Activated naive CD4-positive, alpha-beta T cell treated with anti-CD3 and anti-CD28 coated beads, Interleukin-2, amount 50 U/mL, for 72 hours (primary cell): ENCODE measurements at regions not wholly inside any gene's neighbourhood (a gene's known extent, or its start where the extent isn't known, plus 50 kb on each side); places are given as distances from the start of the nearest gene placed in this dataset.
"Not testable (repeated sequence)": the region's sequence is repeated elsewhere in the genome, so short reads cannot be mapped to it uniquely, and the experiment has no call there.

ENCODE experiments used
- ATAC-seq, 2 donors: fragments of 150-1000 bp; cut with Tn5 transposase; 2 replicates each; pipeline ENCODE4 v1.10.0; 2021; ENCODE audit warnings: mild to moderate bottlenecking in 2 of 2, moderate library complexity in 2 of 2
- DNase-seq, 2 donors: peaks; one replicate each; pipeline ENCODE4 v3.0.0; 2021 to 2022; ENCODE audit warnings: low spot score in 2 of 2
- H3K27ac Mint-ChIP-seq, 2 donors: one replicate each; pipeline ENCODE4 v1.8.0; 2022; ENCODE audit warnings: mild to moderate bottlenecking in 2 of 2, mixed read lengths in 2 of 2
- H3K36me3 Mint-ChIP-seq, 2 donors: one replicate each; pipeline ENCODE4 v1.8.0; 2022; ENCODE audit warnings: mixed read lengths in 2 of 2
- H3K9me3 Mint-ChIP-seq, 2 donors: one replicate each; pipeline ENCODE4 v1.8.0; 2022; ENCODE audit warnings: mixed read lengths in 2 of 2

- Mint-ChIP-seq H3K36me3 (no peaks in the 10 kb centered on the region), H3K27ac (no peak overlapping the region), H3K9me3 (peaks cover 10 to 15% of the 10 kb centered on the region in 2 donors)
- DNase-seq, result no peak
- ATAC-seq, result no peak
Observed at GRCh38 chr13:57865600-57866294, 234.2 kb downstream of the PCDH17 start.

DNA sequence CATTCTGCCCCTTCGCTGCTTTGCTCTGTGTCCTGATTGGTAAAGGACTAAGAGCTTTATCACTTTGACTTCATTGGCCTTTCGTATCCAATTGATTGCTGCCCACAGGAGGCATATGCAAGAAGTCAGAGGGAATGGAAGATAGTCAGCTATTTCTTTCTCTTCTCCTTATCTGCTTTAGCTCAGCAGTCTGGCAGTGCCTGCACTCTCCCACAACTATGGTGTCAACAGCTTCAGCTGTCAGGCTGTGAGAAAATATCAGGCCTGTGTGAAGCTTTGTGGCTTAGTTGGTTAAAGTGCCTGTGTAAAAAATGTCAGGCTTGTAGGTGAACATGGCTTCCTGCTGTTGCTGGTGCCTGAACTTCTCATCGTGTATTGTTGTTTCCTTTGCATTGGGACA, 243.0 kb downstream of the PCDH17 start:
- no peak for DNase-seq
- Mint-ChIP-seq H3K36me3 (no peaks in the 10 kb centered on the region), H3K9me3 (peaks cover 12 to 20% of the 10 kb centered on the region in 2 donors), H3K27ac (no peak overlapping the region)
- ATAC-seq, result no peak

DNA sequence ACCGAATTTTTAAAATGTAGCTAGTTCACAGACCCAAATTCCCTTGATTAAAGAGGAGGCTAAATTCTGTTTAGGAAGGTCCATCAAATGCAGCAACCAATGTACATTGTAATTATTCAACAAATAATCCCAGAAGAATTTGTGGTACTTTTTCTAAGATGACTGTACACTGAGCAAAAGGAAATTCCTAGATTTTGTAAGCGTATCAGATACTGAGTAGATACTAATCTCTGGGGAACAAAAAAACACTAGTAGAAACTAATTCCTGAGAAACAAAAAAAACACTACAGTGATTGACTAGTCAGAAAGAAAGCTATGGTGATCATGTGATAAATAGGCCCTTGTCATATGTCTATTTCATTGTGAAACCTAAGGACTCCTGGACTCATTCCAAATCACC, 246.1 kb downstream of the PCDH17 start:
- Mint-ChIP-seq H3K27ac (no peak overlapping the region), H3K9me3 (peaks cover 4 to 19% of the 10 kb centered on the region in 2 donors), H3K36me3 (no peaks in the 10 kb centered on the region)
- ATAC-seq, result no peak
- no peak for DNase-seq

DNA sequence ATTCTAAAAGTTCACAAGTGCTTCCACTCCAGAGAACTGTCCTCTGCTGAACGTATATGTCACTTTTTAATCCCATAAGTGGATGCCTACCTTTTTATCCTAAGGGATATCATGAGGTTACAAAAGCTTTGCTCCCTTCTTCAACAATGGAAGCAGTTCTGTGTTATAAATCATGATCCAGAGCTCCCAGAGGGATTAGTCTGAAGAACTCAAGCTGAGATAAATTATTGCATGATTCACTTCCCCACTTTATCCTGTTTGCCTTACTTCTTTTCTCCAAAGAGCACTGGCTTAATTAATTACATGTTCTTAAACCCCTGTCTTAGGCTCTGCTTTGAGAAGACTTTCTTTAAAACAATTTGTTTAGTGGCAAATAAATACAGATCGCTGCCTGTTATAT, 246.7 kb downstream of the PCDH17 start:
- no peaks in the 10 kb centered on the region for H3K36me3 Mint-ChIP-seq
- ATAC-seq (no peak), DNase-seq (no peak)
- peaks cover 4 to 19% of the 10 kb centered on the region in 2 donors for H3K9me3 Mint-ChIP-seq
- no peak overlapping the region for H3K27ac Mint-ChIP-seq

DNA sequence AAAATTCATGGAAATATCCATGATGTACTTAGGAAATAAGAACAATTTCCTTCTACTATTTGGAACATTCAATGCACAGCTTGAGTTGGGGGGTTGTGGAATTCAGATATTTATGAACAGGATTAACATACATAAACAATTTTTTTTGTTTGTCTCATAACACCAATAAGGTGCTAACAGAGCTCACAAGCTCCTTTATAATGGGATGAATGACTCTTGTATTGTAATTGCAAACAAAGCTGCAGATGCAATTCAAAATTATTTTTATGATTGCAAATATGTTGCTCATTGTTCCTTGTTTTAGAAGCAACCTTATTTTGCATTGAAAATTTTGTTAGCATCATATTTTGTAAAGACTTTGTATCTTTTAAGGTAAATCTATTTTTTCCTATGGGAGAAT, 265.7 kb downstream of the PCDH17 start:
- H3K27ac Mint-ChIP-seq, result no peak overlapping the region
- DNase-seq (no peak), ATAC-seq (no peak)
- H3K36me3 Mint-ChIP-seq, result no peaks in the 10 kb centered on the region
- peaks cover 10 to 22% of the 10 kb centered on the region in 2 donors for H3K9me3 Mint-ChIP-seq

DNA sequence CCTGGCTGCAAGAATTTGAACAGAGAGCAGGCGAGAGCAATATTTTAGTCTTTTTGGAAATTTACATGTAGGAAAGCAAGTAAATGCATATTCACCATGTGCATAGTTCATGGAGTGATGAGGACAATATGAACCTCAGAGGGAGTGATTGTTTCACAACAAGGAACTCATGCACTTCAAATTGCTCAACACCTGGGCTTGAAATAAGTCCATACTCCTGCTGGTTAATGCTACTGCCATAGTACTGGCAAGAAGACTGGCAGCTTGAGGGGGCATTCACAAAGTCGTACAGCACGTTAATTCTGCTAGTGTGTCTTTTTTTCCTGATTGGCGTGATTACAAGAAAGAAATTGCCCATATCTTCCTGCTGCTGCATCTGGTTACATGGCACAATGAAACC, 267.6 kb downstream of the PCDH17 start:
- Mint-ChIP-seq H3K36me3 (no peaks in the 10 kb centered on the region), H3K27ac (no peak overlapping the region), H3K9me3 (peaks cover 16 to 22% of the 10 kb centered on the region in 2 donors)
- no peak for DNase-seq
- ATAC-seq, result no peak

- DNase-seq, H3K9me3 Mint-ChIP-seq, H3K27ac Mint-ChIP-seq, ATAC-seq, H3K36me3 Mint-ChIP-seq: not testable (repeated sequence)
Observed at GRCh38 chr13:57909833-57910232, 278.3 kb downstream of the PCDH17 start.

DNA sequence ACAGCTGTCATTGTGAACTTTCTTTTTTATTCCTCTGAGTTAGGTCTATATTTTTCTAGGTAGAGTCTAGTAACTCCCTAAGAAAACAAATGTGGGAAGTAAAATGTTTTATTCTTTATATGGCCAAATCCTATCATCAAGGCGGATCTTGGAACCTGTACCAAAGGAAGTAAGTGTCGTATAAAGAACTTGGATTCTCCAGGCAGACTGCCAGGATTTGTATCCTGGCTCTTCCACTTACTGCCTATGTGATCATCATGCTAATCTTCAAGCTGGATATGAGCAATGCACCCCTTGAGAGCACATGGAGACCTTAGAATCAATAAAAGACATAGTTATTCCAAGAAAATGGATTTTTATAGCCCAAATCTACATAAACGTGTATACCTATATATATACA, 286.5 kb downstream of the PCDH17 start:
- ATAC-seq (no peak), DNase-seq (no peak)
- Mint-ChIP-seq H3K36me3 (no peaks in the 10 kb centered on the region), H3K27ac (no peak overlapping the region), H3K9me3 (peaks cover 4 to 14% of the 10 kb centered on the region in 2 donors)

DNA sequence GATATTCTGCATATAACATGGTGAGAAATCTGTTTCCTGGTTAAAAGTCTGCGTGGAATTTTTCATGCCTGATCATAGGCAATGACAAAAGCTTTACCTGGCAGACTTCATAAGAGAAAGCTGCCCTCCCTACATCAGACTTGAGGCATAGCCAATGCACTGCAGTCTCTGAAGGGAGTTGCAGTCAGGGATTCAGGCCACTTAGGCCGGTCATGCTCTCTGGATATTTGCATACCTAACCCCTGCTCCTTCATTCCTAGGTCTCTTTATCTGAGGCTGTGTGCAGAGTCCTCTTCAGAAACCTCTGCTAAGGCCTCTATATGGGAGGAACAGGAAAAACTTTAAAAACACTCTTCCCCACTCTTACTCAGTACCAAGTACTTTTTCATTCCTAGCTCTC, 287.4 kb downstream of the PCDH17 start:
- Mint-ChIP-seq H3K9me3 (peaks cover 4 to 14% of the 10 kb centered on the region in 2 donors), H3K27ac (no peak overlapping the region), H3K36me3 (no peaks in the 10 kb centered on the region)
- no peak for ATAC-seq
- no peak for DNase-seq

DNA sequence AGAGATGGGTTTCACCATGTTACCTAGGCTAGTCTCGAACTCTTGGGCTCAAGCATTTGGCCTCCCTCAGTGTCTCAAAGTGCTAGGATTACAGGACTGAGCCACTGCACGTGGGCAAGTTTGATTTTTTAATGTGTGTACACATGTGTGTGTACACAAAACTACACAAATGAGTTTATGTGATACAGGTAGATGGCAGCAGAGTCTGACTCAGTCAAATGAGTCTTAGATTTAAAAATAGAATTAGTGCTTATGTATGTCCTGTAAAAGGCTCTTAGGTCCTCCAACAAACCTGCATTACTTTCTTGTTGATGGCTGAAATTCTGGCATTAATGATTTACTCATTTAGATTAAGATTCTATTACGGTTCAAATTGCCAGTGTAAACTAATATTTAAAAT, 293.7 kb downstream of the PCDH17 start:
- Mint-ChIP-seq H3K27ac (no peak overlapping the region), H3K36me3 (no peaks in the 10 kb centered on the region), H3K9me3 (peaks cover 5 to 7% of the 10 kb centered on the region in 2 donors)
- DNase-seq (no peak), ATAC-seq (no peak)

DNA sequence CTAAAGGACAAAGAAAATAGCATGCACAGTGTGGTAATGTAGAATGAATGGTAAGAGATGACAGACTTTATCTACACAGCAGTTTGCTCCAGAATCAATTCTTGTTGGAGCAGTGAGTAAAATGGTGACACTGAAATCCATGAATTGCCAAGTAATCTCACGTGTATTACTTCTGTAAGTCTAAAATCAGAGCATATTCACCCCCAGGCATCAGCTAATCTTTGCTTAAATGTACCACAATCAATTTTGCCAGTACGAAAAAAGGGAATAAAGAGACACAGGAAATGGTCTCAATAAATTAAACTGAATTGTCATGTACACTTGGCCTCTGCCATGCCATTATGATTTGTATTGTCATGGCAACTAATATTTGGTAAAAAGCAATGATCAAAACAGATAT, 294.2 kb downstream of the PCDH17 start:
- H3K9me3 Mint-ChIP-seq, result peaks cover 2 to 5% of the 10 kb centered on the region in 2 donors
- no peak for ATAC-seq
- no peak for DNase-seq
- no peak overlapping the region for H3K27ac Mint-ChIP-seq
- H3K36me3 Mint-ChIP-seq, result no peaks in the 10 kb centered on the region

GRCh38 chr13:57932061-57932460, 300.5 kb downstream of the PCDH17 start:
- Mint-ChIP-seq H3K9me3 (peaks cover 11 to 12% of the 10 kb centered on the region in 2 donors), H3K36me3 (no peaks in the 10 kb centered on the region), H3K27ac (no peak overlapping the region)
- ATAC-seq, result no peak
- no peak for DNase-seq

DNA sequence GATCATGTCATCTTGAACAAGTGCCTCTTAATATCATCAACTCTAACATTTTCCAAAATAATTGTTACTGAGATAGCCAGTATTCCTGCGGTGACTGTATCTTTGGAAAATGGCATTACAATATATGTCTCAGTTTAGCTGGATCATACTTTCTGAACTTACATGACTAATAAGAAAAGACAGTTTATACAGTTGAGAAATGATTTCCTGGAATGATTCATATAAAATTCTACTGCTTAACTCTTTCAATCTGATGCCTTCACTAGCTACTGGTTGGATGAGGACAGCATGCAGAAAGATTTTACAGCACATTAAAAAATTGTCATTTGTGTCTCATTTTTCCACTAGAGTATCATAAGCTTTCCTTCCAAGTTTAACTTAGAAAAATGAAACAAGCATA, 302.1 kb downstream of the PCDH17 start:
- H3K9me3 Mint-ChIP-seq, result peaks cover 8 to 11% of the 10 kb centered on the region in 2 donors
- DNase-seq, result no peak
- H3K36me3 Mint-ChIP-seq, result no peaks in the 10 kb centered on the region
- ATAC-seq, result no peak
- no peak overlapping the region for H3K27ac Mint-ChIP-seq

- no peaks in the 10 kb centered on the region for H3K36me3 Mint-ChIP-seq
- no peak for ATAC-seq
- H3K9me3 Mint-ChIP-seq, result peaks cover 8 to 15% of the 10 kb centered on the region in 2 donors
- no peak for DNase-seq
- H3K27ac Mint-ChIP-seq, result no peak overlapping the region
Observed at GRCh38 chr13:57935965-57936364, 304.4 kb downstream of the PCDH17 start.

DNA sequence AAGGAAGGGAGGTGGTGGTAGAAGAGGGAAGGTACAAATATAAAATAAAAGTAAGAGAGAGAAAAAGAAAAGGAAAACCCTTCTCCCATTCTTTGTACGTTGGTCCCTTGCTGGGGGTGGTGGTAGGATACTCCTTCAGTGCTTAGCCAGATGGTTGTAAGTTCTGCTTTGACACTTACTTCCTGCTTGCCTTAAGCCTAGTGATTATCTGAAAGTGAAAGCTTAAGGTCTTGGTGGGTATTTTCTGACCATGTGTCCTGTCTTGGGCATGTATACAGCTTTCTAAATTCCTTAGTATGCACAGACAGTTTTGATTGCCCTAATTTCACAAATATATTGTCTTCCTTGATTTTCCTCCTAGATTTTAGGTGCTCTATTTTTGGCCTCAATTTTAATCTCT, 314.8 kb downstream of the PCDH17 start:
- ATAC-seq, result no peak
- DNase-seq, result no peak
- H3K36me3 Mint-ChIP-seq, result peaks cover 0 to 7% of the 10 kb centered on the region in 2 donors
- peaks cover 22 to 30% of the 10 kb centered on the region in 2 donors for H3K9me3 Mint-ChIP-seq
- H3K27ac Mint-ChIP-seq, result no peak overlapping the region

DNA sequence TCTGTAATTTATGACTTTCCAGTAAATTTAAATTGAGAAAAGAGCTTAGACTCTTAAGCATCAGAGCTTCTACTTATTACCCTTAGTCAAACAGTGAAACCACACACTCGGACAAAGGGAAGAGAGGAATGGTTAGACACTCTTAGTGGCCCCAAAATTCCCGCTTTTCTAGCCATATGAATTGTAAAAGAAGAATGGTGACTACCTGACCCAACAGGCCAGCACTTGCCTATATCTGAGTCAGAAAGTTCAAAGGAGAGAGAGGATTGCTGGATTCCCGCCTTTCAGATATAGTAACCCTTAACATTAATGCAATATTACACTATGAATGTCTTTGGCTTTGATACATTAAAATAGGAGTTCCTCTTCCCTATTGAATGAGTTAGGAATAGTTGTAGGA, 317.3 kb downstream of the PCDH17 start:
- Mint-ChIP-seq H3K9me3 (peaks cover 25 to 35% of the 10 kb centered on the region in 2 donors), H3K27ac (no peak overlapping the region), H3K36me3 (peaks cover 6 to 19% of the 10 kb centered on the region in 2 donors)
- DNase-seq (no peak), ATAC-seq (no peak)

GRCh38 chr13:57969951-57970350, 338.4 kb downstream of the PCDH17 start:
- DNase-seq (no peak), ATAC-seq (no peak)
- no peaks in the 10 kb centered on the region for H3K36me3 Mint-ChIP-seq
- H3K27ac Mint-ChIP-seq, result no peak overlapping the region
- H3K9me3 Mint-ChIP-seq, result peaks cover 24 to 43% of the 10 kb centered on the region in 2 donors

DNA sequence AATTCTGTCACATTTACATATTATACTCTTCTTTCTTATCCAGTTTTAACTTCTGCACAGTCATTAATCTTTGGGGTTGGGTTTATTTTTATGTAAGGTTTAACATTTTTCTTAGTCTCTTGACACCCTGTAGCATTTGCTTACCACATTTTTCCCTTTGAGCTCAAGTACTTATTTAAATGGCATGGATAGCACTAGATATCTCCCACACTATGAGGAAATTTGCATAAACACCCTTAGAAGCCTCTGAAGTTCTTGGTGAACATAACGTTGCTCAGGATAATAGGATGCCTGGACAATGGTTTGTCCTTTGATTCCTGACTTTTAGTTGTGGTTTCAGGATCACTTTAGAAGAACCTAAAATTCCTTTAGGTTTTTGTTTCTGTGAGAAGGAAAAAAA, 338.9 kb downstream of the PCDH17 start:
- no peaks in the 10 kb centered on the region for H3K36me3 Mint-ChIP-seq
- H3K9me3 Mint-ChIP-seq, result peaks cover 27 to 41% of the 10 kb centered on the region in 2 donors
- DNase-seq (no peak), ATAC-seq (no peak)
- no peak overlapping the region for H3K27ac Mint-ChIP-seq
